ENCODE measurements at regions not wholly inside any gene's neighbourhood (a gene's known extent, or its start where the extent isn't known, plus 50 kb on each side); places are given as distances from the start of the nearest gene placed in this dataset.

DNA sequence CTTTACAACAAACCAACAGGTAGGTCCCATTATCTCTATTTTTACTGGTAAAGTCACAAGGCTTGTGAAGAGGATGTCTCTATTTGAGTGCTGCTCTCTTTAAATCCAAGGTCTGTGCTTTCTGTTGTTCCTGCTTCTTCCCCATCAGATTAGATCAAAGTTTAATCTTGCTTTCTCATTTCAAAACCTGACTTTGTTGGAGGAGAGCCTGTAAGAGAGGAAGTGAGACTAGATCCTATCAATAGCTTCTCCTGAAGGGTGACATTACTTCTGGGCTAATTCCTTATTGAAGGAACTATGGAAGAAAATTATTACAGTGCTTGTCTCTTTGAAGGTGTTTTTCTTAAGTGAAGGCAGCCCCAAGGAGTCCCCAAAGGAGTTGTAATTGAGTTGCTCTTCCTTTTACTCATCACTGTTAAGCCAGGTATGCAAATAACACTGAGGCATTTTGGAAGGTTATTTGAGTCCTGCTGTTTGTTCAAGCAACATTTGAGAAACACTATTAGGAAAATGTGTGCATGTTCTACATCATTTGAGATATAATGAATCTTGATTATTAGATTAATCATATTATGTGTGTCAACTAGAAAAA, 146.2 kb upstream of the MBL2 start:
- ATAC-seq: no peak
- H3K9me3 ChIP-seq: no peaks in the 10 kb centered on the region
- intact Hi-C loops (cut with DNase I): no loop called here
- DNase-seq: no peak
- no peak overlapping the region for H3K27ac ChIP-seq
- no peaks in the 10 kb centered on the region for H3K4me1 ChIP-seq
- TF ChIP-seq, protein P1, sequence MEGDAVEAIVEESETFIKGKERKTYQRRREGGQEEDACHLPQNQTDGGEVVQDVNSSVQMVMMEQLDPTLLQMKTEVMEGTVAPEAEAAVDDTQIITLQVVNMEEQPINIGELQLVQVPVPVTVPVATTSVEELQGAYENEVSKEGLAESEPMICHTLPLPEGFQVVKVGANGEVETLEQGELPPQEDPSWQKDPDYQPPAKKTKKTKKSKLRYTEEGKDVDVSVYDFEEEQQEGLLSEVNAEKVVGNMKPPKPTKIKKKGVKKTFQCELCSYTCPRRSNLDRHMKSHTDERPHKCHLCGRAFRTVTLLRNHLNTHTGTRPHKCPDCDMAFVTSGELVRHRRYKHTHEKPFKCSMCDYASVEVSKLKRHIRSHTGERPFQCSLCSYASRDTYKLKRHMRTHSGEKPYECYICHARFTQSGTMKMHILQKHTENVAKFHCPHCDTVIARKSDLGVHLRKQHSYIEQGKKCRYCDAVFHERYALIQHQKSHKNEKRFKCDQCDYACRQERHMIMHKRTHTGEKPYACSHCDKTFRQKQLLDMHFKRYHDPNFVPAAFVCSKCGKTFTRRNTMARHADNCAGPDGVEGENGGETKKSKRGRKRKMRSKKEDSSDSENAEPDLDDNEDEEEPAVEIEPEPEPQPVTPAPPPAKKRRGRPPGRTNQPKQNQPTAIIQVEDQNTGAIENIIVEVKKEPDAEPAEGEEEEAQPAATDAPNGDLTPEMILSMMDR (IDR thresholded peaks at IDR 0.05): no peak
- no peaks in the 10 kb centered on the region for H3K27me3 ChIP-seq
- H3K4me3 ChIP-seq: no peak overlapping the region
- no peaks in the 10 kb centered on the region for H3K36me3 ChIP-seq

DNA sequence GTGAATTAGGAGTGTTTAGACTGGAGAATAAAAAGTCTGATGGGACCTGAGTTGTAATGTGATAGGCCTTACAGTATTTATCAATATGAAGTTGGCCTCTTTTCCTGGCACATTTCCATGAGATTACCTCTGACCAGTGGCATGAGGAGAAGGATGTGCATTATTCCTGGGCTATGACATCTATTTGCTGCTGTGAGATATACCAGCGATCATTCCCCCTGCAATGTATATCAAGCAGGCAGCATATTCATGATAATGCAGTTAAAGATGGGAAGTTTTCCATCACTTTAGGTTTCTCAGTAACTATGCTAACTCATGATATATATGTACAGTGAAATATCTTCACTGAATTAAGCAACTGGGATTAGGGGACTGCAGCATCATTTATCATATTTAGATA, 142.8 kb upstream of the MBL2 start:
- Histone ChIP-seq H3K4me3 (no peak overlapping the region), H3K27me3 (no peaks in the 10 kb centered on the region), H3K27ac (no peak overlapping the region), H3K4me1 (no peaks in the 10 kb centered on the region), H3K9me3 (no peaks in the 10 kb centered on the region), H3K36me3 (no peaks in the 10 kb centered on the region)
- TF ChIP-seq, protein P1 (IDR thresholded peaks at IDR 0.05): no peak
- no peak for DNase-seq
- intact Hi-C loops (cut with DNase I): no loop called here
- ATAC-seq: no peak

- intact Hi-C loops (cut with DNase I): no loop called here
- Histone ChIP-seq H3K36me3 (no peaks in the 10 kb centered on the region), H3K27ac (no peak overlapping the region), H3K4me1 (no peaks in the 10 kb centered on the region), H3K4me3 (no peak overlapping the region), H3K9me3 (no peaks in the 10 kb centered on the region), H3K27me3 (no peaks in the 10 kb centered on the region)
- TF ChIP-seq, protein P1 (IDR thresholded peaks at IDR 0.05): no peak
- DNase-seq (no peak), ATAC-seq (no peak)
Observed at GRCh38 chr10:52911163-52911562, 138.6 kb upstream of the MBL2 start.

- TF ChIP-seq, protein P1 (IDR thresholded peaks at IDR 0.05): no peak
- no peaks in the 10 kb centered on the region for H3K36me3 ChIP-seq
- H3K27me3 ChIP-seq: no peaks in the 10 kb centered on the region
- H3K4me3 ChIP-seq: no peak overlapping the region
- H3K9me3 ChIP-seq: no peaks in the 10 kb centered on the region
- intact Hi-C loops (cut with DNase I): no loop called here
- no peak overlapping the region for H3K27ac ChIP-seq
- no peaks in the 10 kb centered on the region for H3K4me1 ChIP-seq
- DNase-seq (no peak), ATAC-seq (no peak)
Observed at GRCh38 chr10:52908478-52908877, 135.9 kb upstream of the MBL2 start.

DNA sequence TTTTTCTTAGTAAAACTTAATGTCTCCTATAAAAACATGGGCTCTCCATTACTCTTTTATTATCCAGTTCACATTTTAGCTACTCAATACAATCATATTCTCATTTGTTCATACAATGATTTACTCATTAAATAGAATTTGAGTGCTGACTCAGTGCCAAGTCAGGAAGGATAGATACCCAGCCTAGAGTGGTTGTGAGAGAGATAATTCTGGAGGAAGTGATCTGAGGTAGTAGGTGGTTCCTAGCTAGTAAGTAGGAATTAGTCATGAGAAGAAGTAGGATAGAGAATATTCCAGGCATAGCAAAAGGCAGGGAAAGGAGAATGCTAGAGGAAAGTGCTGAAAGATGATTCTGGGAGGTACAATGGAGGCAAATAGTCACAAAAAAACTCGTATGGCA, 133.5 kb upstream of the MBL2 start:
- Histone ChIP-seq H3K4me1 (no peaks in the 10 kb centered on the region), H3K36me3 (no peaks in the 10 kb centered on the region), H3K27ac (no peak overlapping the region), H3K4me3 (no peak overlapping the region), H3K27me3 (no peaks in the 10 kb centered on the region), H3K9me3 (no peaks in the 10 kb centered on the region)
- intact Hi-C loops (cut with DNase I): no loop called here
- TF ChIP-seq, protein P1 (IDR thresholded peaks at IDR 0.05): no peak
- DNase-seq (no peak), ATAC-seq (peak; percentile 60)

Measured in left lung (tissue), 4 donors.